ENCODE measurements at regions not wholly inside any gene's neighbourhood (a gene's known extent, or its start where the extent isn't known, plus 50 kb on each side); places are given as distances from the start of the nearest gene placed in this dataset.
"Not testable (repeated sequence)": the region's sequence is repeated elsewhere in the genome, so short reads cannot be mapped to it uniquely, and the experiment has no call there.

DNA sequence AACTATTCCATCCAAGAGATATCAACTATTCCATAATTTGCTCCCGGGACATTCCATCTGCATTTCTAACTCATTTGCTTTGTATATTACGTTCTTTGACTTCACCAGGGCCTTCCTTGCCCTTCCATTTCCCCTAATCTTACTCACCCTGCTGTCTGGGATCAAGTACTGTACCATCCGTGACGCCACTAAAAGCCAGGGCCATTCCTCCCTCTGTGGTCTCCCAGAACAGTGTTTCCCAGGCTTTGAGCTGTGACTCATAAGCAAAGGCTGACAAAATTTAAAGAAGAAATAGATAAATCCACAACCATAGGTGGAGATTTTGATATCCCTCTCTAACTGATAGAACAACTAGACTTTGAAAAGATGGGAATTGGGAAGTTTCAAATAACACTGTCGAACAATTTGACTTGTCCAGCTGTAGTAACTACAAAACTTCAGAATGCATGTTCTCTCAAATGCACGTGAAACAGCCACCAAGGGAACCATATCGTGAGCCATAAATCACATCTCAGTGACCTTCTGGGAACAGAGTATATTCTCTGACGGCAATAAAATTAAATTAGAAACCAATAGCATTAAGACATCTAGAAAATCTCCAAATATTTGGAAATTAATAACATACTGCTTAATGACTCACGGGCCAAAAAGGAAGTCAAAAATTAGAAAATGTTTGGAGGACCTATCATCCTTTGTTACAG is 501.0 kb downstream of the SETD4 start:
- TF ChIP-seq, protein P1, sequence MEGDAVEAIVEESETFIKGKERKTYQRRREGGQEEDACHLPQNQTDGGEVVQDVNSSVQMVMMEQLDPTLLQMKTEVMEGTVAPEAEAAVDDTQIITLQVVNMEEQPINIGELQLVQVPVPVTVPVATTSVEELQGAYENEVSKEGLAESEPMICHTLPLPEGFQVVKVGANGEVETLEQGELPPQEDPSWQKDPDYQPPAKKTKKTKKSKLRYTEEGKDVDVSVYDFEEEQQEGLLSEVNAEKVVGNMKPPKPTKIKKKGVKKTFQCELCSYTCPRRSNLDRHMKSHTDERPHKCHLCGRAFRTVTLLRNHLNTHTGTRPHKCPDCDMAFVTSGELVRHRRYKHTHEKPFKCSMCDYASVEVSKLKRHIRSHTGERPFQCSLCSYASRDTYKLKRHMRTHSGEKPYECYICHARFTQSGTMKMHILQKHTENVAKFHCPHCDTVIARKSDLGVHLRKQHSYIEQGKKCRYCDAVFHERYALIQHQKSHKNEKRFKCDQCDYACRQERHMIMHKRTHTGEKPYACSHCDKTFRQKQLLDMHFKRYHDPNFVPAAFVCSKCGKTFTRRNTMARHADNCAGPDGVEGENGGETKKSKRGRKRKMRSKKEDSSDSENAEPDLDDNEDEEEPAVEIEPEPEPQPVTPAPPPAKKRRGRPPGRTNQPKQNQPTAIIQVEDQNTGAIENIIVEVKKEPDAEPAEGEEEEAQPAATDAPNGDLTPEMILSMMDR (conservative IDR thresholded peaks at IDR 0.05) = no peak

DNA sequence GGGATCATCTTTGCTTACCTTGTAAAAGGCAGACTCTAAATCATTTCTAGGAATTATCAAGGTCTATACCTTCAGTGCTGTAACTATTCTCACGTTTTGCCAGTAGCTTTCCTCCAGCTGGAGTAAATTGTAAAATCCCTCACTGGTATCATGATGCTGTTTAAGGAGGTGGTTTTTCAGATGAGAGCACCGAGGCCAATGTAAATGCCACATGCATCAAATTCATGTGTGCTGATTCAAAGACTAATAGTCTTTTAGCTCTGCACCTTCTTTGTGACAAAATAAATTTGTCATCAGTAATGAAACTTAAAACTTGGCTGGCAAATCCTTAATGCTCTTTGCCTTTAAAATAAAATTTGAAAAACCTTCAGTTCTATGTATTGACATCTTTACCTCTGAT is 503.8 kb downstream of the SETD4 start:
- H3K27ac ChIP-seq = no peak overlapping the region
- TF ChIP-seq, protein P1 (conservative IDR thresholded peaks at IDR 0.05) = no peak

More for the DNA sequence above, 501.0 kb downstream of the SETD4 start:
- H3K27ac ChIP-seq = no peak overlapping the region

DNA sequence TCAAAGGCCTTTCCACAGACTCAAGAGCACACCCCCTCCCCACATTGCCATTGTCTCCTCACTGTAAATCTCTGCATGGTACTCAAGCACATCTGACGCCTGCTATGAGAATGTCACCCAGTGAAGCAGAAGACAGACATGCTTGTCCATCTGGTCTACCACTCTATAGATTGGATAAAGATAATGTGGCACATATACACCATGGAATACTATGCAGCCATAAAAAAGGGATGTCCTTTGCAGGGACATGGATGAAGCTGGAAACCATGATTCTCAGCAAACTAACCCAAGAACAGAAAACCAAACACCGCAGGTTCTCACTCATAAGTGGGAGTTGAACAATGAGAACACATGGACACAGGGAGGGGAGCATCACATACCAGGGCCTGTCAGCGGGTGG is 503.4 kb upstream of the RUNX1 start:
- not testable (repeated sequence) for H3K27ac ChIP-seq

DNA sequence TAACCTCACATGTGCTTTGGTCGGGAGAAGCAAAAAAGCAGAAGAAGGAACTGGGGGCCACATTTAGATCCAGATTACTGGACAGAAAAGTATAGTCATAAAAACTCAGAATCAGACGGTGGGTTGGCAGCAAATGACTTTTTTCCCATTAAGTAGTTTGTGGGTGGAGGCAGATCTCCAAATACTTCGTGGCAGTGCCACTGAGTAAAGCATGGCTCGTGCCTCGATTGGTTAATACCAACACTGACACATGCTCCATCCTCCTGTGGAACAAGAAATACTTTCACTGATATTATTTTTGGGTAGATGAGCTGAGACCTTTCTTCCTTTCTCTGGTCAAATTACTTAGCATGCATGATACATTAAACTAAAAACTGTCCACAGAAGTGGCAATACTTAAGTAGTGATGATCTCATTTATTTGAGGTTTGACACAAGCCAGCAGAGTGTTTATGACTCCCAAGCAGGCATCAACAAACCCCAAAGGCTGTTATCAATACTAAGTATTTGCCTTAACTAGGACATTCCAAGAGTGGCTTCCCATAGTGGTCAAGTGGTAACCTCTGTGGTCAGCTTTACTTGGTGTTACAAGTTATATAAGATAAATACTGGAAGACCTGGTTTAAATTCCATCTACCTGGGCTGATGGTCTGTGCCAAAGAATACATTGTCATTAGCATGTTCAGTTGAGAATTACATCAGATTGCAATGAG is 500.0 kb upstream of the RUNX1 start:
- no peak overlapping the region for H3K27ac ChIP-seq
- TF ChIP-seq, protein P1 (conservative IDR thresholded peaks at IDR 0.05) = no peak

DNA sequence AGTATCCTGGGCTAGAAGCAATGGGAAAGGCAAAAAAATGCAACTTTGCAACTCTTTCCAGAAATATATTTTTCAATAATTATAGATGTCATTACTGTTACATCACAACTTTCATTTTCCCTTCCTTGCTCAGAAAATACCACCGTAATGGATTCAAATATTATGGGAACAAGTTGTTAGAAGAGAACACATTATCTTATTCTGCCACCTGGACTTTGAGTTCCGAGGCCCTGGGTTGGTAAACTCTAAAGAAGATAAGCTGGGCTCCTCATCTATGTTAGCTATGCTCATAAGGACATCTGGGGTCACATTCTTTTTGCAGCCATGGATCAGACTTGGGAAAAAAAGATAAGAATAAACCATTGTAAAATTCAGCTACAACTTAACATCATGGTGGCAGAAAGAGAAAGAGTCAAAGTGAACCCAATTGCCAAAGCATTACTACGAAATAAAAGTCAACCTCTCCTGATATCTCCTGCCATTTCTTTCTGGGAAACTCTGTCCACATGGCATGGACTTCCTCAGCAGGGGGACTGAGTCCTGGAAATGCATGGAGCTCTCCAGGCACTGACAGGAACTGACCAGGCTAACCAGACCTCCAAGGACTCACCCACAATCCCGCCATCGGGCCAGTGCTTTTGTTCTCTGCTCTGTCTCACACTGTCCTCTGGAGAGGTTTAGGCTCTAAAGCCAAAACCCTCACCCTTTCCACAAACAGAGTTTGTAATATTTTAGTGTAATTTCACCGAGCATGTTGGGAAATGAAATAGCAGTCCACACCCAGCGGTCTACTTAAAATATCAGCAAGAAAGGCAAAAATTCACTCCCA is 499.1 kb upstream of the RUNX1 start:
- TF ChIP-seq, protein P1 (conservative IDR thresholded peaks at IDR 0.05) = no peak
- no peak overlapping the region for H3K27ac ChIP-seq

DNA sequence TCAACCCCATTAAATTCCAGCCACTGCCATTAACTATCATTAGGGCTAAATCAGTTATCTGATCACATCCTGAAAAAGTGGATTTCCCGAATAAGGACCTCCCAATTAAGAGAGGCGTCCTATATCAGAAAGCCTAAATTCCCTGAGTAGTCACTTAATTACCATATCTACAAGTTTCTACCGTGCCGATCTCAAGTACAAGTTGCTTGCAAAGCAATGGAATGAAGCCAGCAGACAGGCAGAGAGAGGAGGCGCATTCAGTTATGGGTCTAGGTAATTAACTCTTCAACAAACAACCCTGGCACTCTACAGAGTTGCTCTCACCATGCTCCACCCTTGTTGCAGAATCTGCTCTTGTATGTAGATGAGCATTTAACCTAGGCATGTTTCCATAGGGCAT is 494.6 kb upstream of the RUNX1 start:
- H3K27ac ChIP-seq = no peak overlapping the region
- TF ChIP-seq, protein P1 (conservative IDR thresholded peaks at IDR 0.05) = no peak

DNA sequence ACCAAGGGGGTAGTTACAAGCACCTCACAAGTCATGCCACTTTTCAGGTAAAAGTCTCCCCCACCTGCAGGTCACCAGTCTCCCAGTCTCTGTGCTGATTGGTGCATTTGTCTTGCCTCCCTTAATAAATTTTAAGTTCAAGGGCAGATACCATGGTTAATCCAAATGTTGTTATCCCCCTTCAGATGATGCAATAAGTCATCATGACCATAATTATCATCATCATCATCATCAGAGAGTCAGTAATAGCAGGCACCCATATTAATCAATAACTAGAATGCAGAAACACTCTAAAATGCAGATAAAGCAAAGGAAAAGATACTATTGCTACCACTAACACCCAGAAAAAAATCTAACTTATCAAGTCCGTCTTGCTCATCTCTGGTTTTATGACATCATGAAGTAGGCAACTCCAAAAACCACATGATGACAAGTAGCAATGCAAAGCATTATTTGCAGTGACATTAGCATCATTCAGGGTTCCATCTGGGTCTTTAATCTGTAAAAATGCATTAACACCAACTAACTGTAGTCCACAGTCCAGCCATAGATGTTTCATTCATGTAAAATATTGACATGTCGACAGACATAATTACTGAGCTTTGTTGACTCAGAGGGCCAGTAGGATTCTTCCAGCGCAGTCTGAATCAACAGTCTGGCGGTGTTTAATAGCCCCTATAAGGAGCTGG is 492.0 kb upstream of the RUNX1 start:
- TF ChIP-seq, protein P1 (conservative IDR thresholded peaks at IDR 0.05) = no peak
- H3K27ac ChIP-seq = no peak overlapping the region

Measured in VCaP (cell line).